Stimulated activated CD4-positive, alpha-beta T cell treated with anti-CD3 and anti-CD28 coated beads, TNF-alpha, amount 100 ng/mL, for 4 hours (primary cell): ENCODE measurements at regions not wholly inside any gene's neighbourhood (a gene's known extent, or its start where the extent isn't known, plus 50 kb on each side); places are given as distances from the start of the nearest gene placed in this dataset.
"Not testable (repeated sequence)": the region's sequence is repeated elsewhere in the genome, so short reads cannot be mapped to it uniquely, and the experiment has no call there.

Experiments
- DNase-seq, 3 experiments: peaks; one replicate each; pipeline ENCODE4 v3.0.0-alpha.2; 2020; ENCODE audit warnings: low read depth in 3 of 3

DNA sequence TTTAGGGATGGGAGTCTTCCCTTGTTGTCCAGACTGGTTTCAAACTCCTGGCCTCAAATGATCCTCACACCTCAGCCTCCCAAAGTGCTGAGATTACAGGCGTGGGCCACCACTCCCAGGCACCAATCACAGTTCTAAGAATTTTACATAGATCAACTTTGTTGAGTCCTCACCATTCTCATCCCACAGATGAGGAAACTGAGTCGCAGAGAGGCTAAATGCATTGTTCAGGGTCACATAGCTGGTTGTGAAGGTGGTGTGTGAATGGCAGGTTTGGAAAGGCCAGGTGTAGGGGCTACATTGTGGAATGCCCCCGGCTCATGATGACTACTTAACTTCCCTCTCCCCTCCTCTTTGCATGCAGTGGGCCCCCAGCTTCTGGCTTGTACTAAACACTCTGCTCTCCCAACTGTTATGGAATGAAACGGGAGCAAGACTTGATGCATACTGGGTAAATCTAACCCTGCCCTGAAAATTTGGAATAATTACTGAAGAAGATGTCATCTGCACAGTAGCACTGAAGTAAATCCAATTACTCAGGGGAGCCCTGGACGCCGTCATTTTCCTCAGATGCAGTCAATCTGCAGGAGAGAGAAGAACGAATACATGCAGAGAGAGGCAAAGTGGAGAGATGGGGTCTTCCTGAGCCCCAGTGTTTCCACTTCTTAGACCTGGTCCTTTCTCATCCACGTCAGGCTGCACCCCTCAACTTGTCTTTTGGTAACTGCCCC lies 102.3 kb upstream of the ZNF217 start:
- DNase-seq: no peak

DNA sequence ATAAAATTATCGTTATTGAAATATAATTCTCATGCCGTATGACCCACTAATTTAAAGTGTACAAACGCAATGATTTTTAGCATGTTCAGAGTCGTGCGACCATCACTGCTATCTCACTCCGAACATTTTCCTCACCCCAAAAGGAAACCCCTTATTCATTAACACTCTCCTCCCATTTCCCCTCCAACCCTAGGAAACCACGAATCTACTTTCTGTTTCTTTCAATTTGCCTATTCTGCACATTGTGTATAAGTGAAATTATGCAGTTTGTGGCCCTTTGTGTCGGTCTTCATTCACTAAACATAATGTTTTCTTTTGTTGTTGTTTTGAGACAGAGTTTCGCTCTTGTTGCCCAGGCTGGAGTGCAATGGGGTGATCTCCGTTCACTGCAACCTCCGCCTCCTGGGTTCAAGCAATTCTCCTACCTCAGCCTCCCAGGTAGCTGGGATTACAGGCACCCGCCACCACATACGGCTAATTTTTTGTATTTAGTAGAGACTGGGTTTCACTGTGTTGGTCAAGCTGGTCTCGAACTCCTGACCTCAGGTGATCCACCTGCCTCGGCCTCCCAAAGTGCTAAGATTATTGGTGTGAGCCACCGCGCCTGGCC lies 99.7 kb upstream of the ZNF217 start:
- no peak for DNase-seq

DNA sequence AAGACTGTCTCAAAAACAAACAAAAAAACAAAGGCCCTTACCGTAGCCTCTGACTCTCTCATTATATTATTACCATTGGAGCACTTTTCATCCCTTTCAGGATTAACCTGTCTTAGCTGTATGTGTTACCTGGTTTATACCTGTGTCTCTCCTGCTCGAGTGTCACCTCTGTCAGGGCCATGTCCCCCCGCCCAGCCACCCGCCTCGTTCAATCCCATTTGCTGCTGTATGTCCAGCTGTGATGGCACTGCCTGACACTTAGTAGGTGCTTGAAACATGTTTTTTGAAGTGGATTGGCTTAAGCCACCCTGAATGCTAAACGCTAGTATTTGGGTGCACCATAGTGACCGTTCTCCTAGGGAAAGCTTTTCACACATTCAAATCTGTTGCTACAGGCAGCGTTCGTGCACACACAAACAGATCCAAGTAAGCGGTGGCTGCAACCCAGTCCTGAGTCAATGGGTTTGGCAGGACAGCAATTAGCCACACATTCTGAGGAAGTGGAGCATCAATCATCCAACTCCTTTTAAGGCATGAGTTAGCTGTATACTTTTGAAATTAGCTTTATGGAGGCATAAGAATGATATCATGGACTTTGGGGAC lies 98.9 kb upstream of the ZNF217 start:
- no peak for DNase-seq

DNA sequence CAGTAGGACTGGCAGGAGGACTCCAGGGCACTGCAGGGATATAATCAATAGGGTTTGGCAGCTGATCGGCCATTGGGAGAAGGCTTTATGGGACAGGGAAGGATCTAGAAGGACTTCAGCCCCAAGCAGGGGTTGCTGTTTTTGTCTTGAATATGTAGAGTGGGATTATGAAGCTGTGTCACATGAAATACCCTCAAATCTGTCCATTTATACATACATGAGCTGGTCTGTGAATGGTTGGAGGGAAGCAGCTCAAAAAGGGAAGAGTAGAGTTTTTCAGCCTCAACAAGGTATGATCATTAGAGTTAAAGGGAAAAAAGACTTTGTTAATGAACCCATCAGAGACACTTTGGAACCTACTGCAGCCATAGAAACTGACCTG lies 98.2 kb upstream of the ZNF217 start:
- DNase-seq: no peak

DNA sequence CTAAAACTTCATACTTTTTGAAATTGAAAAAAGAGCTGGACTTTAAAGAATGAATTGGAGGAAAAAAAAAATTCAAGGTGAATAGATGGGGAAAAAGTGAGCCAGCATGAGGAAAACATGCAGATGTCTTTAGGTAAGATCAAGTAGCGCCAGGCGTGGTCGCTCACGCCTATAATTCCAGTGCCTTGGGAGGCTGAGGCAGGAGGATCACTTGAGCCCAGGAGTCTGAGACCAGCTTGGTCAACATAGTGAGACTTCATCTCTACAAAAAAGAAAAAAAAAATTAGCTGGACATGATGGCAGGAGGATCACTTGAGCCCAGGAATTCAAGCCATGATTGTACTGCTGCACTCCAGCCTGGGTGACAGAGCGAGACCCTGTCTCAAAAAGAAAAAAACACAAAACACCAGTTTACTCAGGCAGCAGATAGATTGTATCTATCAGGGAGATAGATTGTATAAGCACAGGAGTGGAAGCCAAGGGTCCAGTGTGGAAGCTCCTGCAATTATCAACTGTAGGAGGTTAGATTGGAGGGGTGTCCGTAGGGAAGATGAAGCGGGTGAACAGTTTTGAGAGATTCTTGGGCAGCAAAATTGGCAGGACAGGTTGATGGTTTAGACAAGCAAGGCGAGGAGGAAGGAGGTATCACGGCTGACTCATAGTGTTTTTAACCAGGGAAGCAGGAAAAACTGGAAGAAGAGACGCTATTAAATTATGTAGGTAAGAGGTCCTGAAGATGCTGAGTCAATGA lies 97.6 kb upstream of the ZNF217 start:
- no peak for DNase-seq

DNA sequence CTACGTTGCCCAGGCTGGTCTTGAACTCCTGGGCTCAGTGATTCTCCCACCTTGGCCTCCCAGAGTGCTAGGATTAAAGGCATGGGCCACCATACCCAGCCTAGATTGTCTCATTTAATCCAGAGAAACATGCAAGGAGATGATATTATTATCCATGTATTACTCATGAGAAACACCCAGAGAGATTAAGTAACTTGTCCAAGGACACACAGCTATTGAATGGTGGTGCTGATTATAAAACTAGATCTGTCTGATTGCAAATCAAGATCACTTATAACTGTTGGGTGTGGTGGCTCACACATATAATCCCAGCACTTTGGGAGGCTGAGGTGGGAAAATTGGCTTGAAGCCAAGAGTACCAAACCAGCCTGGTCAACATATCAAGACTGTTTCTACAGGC lies 94.4 kb upstream of the ZNF217 start:
- DNase-seq: no peak

DNA sequence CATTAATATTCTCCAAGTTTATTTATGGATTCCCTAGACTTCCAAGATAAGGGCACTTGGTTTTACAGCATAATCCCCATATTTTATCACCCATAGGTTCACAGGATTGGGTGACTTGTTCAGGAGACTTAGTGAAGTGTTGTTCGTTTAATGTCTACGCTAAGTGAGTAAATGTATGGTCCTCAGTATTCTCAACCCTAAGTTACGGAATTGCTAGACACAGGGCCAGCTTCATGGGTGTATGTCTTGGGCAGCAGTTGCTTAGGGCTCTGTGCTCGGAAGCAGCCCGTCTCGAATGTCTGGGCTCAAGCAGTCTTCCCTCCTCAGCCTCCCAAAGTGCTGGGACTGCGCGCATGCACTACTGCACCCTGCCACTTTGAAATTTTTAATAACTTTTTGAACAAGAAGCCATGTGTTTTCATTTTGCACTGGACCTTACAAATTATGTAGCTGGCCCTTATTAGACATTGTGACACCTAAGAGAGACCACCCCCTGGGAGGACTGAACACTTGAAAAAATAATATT lies 91.5 kb upstream of the ZNF217 start:
- no peak for DNase-seq

DNA sequence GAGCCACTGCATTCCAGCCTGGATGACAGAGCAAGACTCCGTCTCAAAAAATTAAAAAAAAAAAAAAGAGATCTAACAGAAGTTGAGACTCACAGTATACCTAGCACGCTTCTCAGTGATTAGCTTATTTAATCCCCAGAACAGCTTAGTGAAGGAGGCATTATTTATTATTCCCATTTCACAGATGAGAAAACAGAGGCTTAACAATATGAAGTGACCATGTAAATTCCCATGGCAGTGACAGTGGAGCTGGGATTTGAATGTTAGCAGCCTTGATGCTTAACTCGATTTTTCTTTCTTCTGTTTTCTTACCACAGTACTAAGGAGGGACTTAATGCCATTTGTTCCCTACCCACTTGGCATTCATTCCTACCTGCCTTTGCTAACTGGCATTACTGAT lies 89.9 kb upstream of the ZNF217 start:
- no peak for DNase-seq

DNA sequence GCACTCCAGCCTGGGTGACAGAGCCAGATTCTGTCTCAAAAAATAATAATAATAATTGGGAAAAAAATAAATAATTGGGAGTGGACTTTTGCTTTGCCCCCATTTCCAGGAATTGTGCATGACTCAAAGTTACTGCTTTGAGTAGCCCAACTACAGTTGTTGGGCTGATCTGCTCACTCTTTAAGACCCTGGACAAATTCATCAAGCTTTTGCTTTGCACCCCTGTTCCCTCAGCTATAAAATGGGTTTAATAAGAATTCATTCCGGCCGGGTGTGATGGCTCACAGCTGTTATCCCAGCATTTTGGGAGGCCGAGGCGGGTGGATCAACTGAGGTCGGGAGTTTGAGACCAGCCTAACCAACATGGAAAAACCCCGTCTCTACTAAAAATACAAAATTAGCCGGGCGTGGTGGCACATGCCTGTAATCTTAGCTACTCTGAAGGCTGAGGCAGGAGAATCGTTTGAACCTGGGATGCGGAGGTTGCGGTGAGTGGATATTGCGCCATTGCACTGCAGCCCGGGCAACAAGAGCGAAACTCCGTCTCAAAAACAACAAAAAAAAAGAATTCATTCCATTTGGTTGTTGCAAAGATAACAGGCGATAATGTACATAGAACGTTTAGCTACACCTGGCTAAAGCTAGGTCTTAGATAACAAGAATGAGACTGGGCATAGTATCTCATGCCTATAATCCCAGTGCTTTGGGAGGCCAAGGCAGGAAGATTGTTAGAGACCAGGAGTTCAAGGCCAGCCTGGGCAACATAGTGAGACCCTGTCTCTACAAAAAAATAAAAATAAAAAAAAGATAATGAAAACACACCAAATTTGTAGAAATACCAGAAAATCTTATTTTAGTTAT lies 87.9 kb upstream of the ZNF217 start:
- no peak for DNase-seq

DNA sequence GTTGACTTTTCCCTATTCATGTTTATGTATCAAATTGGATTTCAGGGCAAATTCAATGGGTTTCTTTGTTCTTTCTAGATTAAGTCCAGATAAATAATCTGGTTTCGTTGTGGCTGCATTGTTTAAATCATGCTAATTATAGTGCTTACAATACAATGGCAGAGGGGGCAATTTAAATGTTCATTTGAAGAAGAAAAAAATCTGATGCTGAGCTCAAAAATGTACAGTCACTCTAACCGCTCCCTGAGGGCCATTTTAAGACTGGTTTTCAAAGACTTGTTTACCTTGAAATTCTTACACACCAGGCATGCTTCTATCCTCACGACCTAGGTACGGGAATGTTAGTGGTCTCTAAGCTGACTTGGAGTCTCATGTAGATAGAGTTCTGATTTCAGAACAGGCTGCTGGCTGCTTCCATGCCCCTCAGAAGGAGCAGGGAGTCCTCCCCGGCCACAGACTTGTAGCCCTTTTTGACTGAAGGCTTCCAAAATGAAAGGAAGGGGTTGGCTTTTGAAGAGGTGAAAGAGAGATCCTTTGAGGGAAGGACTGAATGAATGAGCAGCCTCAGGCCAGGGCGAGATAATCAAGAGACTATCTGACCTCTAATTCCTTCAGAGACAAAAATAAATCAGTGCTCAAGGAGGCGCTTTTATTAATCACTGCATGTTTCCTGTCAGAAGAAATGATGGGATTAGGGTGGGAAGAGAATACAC lies 86.1 kb upstream of the ZNF217 start:
- no peak for DNase-seq

DNA sequence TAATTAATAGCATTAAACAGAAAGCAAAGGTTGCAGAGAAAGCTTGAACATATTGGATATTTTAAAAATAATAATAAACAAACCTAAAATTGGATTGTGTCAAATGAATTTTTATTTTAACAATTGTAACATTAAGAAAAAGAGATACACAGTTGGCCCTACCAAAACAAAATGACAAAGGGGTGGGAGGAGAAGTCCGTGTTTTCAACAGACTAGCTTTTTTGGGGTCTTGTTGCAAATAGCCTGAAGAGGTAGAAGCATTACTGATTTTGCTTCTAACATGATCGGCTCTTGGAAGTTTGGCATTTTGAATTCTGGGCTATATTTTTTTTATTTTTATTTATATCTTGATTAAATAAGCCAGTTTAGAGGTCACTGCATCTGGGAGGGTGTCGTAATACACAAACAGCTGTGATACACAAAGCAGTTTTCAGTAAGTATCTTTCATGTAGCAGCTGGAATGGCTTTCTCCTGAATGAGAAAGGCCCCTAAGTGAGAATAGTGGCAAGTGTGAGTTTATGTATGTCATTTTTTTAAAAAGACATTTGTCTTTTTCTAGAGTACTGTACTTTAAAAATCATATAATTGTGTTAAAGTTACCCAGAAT lies 85.5 kb upstream of the ZNF217 start:
- no peak for DNase-seq

DNA sequence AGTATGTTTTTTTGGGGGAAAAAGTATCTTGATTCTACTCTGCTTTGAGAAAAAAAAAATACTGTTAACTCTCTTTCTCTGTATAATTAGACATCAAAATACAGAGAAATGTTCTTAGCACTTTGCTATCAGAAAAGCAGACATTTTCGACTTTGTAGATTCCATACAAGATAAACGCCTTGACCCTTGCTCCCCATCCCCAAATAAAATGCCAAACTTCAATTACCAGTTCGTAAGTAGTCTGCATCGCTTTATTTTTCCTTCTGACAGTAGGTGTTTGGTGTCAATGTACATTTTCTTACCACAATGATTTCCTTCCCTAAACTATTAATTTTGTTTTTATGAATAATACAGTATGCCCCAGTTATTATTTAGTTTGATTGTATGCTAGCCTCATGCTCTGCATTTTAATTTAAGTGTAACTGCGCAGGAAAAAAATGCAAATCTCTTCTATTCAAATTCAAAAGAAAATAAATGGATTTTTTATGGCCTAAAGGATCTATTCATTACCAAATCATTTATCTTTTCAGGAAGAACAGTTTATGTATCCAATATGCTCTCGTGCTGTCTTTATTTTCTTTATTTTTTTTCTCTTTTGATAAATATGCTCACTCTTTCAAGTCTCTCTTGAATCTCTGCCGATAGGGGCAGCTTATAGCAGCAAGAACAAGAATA lies 84.8 kb upstream of the ZNF217 start:
- no peak for DNase-seq

DNA sequence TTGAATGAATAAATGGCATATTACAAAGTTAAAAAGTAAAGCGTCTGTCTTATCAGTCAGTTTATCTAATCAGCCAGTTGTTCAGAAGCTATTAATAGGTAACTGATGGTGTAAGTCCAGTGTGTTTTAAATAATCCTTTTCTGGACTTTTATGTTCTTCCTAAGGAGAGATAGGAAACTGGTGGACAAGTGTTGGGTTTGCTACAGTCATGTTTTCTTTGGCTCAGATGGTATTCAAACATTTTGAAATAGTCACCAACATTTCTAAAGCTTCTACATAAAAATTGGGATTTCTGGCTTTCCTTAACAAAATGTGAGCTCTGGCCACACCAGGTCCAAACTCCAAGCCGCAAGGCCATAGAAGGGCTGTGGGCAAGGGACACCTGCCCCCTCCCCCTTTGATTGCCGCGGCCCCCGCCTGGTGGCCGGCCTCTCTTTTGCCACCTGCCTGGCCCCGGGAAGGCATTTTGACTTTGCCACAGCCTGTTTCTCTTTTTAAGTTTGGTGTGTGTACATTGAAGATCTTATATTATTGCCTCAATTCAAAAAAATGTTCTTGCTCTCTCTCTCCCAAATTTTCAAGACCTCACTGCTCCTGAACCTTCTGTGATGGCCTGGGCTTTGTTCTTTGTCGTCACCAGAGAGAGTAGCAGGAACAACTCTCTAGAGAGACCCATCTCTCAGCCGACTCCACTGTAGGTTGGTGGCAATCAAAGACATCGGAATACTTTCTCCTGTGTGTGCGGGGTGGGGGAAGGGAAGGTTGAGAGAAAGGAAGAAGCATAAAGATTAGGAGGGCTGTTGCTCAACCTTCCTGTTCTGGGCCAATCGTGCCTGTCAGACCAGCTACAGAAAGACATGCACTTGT lies 84.0 kb upstream of the ZNF217 start:
- no peak for DNase-seq

DNA sequence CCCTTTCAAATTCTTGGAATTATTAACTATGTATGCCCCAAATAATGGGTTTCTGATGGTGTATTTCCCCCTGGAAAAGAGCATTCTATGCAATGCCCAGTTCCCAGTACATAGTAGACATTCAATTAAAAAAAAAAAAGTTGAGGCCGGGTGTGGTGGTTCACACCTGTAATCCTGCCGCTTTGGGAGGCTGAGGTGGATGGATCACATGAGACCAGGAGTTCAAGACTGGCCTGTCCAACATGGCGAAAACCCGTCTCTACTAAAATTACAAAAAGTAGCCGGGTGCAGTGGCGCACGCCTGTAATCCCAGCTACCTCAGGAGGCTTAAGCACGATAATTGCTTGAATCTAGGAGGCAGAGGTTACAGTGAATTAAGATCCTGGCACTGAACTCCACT lies 83.3 kb upstream of the ZNF217 start:
- DNase-seq: no peak

DNA sequence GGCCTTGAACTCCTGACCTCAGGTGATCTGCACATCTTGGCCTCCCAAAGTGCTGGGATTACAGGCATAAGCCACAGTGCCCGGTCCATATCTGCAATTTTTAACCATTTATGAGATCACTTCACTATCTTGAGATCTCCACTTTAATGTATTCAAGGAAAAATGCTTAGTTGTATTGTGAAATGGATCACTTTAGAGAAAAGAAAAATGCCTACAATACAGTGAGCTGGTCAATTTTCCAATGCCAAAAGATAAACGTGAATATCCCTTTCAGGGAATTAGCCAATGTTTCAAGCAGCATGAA lies 82.8 kb upstream of the ZNF217 start:
- DNase-seq: no peak

DNA sequence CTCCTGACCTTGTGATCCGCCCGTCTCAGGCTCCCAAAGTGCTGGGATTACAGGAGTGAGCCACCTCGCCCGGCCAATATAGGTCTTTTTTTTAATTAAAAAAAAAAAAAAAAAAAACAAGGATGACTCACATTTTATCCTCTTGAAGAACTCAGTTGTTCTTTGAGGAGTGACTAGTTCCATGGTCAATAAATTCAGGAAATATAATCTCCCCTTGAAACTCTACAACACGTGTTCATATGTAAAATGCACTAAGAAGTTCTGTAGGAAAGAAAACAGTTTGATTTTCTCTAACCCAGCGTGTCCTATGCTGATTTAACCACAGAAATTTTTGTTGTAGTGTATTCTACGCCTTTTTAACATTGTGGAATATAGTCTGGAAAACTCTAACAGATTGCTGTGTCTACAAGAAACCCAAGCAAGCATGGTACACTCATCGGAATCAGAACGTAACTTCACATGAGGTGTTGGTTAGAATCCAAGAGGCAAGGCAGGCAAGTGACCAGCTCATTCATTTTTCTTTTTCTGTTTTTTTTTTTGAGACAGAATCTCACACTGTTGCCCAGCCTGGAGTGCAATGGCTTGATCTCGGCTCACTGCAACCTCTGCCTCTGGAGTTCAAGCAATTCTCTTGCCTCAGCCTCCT lies 79.0 kb upstream of the ZNF217 start:
- DNase-seq: no peak

DNA sequence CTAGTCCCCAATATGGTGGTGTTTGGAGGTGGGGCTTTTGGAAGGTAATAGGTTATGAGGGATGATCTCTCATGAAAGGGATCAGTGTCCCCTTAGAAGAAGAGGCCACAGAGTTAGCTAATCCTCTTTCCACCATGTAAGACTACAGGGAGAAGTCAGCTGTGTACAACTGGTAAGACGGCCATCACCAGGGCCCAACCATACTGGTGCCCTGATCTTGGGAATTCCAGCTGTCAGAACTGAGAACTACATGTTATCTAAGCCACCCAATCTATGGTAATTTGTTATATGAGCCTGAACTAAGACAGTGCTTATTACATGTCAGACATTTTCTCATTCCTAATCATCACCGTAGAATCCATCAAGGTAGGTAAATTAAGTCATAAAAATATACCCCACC lies 77.7 kb upstream of the ZNF217 start:
- no peak for DNase-seq

DNA sequence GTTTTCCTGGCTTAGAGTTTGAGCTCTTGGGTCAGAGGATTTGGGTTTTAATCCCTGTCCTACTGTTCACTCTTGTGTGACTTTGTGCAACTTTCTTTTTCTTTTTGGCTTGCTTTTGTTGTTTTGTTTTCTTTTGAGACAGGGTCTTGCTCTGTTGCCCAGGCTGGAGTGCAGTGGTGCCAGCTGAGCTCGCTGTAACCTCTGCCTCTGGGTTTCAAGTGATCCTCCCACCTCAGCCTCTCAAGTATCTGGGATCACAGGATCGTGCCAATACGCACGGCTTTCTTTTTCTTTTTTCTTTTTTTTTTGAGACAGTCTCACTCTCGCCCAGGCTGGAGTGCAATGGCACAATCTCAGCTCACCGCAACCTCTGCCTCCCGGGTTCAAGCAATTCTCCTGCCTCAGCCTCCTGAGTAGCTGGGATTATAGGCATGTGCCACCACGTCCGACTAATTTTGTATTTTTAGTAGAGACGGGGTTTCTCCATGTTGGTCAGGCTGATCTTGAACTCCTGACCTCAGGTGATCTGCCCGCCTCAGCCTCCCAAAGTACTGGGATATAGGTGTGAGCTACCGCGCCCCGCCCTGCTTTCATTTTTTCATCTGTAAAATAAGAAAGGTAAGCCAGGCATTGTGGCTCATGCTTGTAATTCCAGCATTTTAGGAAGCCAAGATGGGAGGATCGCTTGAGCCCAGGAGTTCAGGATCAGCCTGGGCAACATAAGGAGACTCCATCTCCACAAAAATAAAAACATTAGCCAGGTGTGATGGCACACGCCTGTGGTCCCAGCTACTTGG lies 76.1 kb upstream of the ZNF217 start:
- DNase-seq: not testable (repeated sequence)
